H1 (cell line): ENCODE measurements at regions not wholly inside any gene's neighbourhood (a gene's known extent, or its start where the extent isn't known, plus 50 kb on each side); places are given as distances from the start of the nearest gene placed in this dataset.

Source experiments
- CTCF ChIA-PET: fragments of 300-600 bp; sonication (Branson Sonifier 250); formaldehyde crosslinking; loops from one replicate; lab custom pipeline; 2021; ENCODE audit not compliant: partially characterized antibody; lab: Charles Lee
- POLR2A ChIA-PET: fragments of 300-600 bp; sonication (Branson Sonifier 250); formaldehyde crosslinking; loops from one replicate; lab custom pipeline; 2021; ENCODE audit warnings: inconsistent platforms; ENCODE audit not compliant: partially characterized antibody; lab: Charles Lee
- DNase-seq, 2 experiments: peaks; one replicate each; pipeline versions ENCODE4 v3.0.0 to v3.0.0-alpha.2; 2010 to 2022; ENCODE audit warnings: low spot score in 2 of 2, low read depth in 1 of 2, mixed read lengths in 1 of 2
- FAIRE-seq: peaks from 2 replicates; lab custom pipeline; 2011; peaks lifted over from hg19 to GRCh38; lab: Jason Lieb, UNC
- H2AFZ ChIP-seq: 2 replicates; pipeline ENCODE4 v1.8.1; 2012; ENCODE audit warnings: low read length, inconsistent platforms
- H2AK5ac ChIP-seq: 2 replicates; pipeline ENCODE4 v1.6.1; 2013; ENCODE audit warnings: low read depth, low read length
- H2BK120ac ChIP-seq: replicated peaks from 2 replicates; pipeline ENCODE3; 2013; ENCODE audit warnings: low read depth, low read length, inconsistent platforms
- H2BK12ac ChIP-seq: 2 replicates; pipeline ENCODE4 v1.6.1; 2013; ENCODE audit warnings: low read depth, low read length
- H2BK15ac ChIP-seq: 2 replicates; pipeline ENCODE4 v1.6.1; 2013; ENCODE audit warnings: low read length
- H2BK20ac ChIP-seq: 2 replicates; pipeline ENCODE4 v1.6.1; 2013; ENCODE audit warnings: low read length
- H2BK5ac ChIP-seq: 2 replicates; pipeline ENCODE4 v1.6.1; 2013; ENCODE audit warnings: low read depth, low read length
- H3K14ac ChIP-seq: 2 replicates; pipeline ENCODE4 v1.6.1; 2013; ENCODE audit warnings: inconsistent platforms; ENCODE audit not compliant: insufficient read length
- H3K18ac ChIP-seq: 2 replicates; pipeline ENCODE4 v1.6.1; 2013; ENCODE audit warnings: low read length; ENCODE audit errors: extremely low read depth
- H3K23ac ChIP-seq: 2 replicates; pipeline ENCODE4 v1.6.1; 2013; ENCODE audit warnings: inconsistent platforms; ENCODE audit not compliant: insufficient read length
- H3K23me2 ChIP-seq: 2 replicates; pipeline ENCODE4 v1.6.1; 2013; ENCODE audit warnings: low read depth, low read length
- H3K27ac ChIP-seq: 2 replicates; pipeline ENCODE4 v1.6.1; 2011; ENCODE audit warnings: low read depth, low read length, inconsistent platforms
- H3K27me3 ChIP-seq, 4 experiments: replicated peaks in 1 of 4; 1 replicate in 1 of 4; 2 replicates in 3 of 4; pipeline versions ENCODE4 v1.6.1 to v1.8.1; 2011 to 2013; ENCODE audit warnings: low read length in 3 of 4, mild to moderate bottlenecking in 3 of 4, inconsistent platforms in 2 of 4, mixed read lengths in 2 of 4, moderate library complexity in 1 of 4; ENCODE audit not compliant: control insufficient read depth in 3 of 4, insufficient read depth in 3 of 4; ENCODE audit errors: extremely low read depth in 1 of 4
- H3K36me3 ChIP-seq, 4 experiments: 2 replicates each; pipeline versions ENCODE4 v1.6.1 to v1.8.1; 2011 to 2013; ENCODE audit warnings: mild to moderate bottlenecking in 4 of 4, low read length in 3 of 4, moderate library complexity in 2 of 4, control low read depth in 1 of 4, inconsistent platforms in 1 of 4; ENCODE audit not compliant: insufficient read depth in 4 of 4, control insufficient read depth in 2 of 4
- H3K4ac ChIP-seq: replicated peaks from 2 replicates; pipeline ENCODE3; 2013; ENCODE audit warnings: low read length, low read depth, mixed read lengths, inconsistent platforms; ENCODE audit not compliant: insufficient read length
- H3K4me1 ChIP-seq, 4 experiments: replicated peaks in 1 of 4; 1 replicate in 1 of 4; 2 replicates in 3 of 4; pipeline versions ENCODE4 v1.6.1 to v1.8.1; 2011 to 2013; ENCODE audit warnings: low read length in 3 of 4, inconsistent platforms in 2 of 4, mixed read lengths in 1 of 4; ENCODE audit not compliant: insufficient read depth in 4 of 4, control insufficient read depth in 3 of 4
- H3K4me2 ChIP-seq, 2 experiments: 2 replicates each; pipeline versions ENCODE4 v1.6.1 to v1.8.1; 2011 to 2013; ENCODE audit warnings: low read depth in 2 of 2, low read length in 2 of 2, control low read depth in 1 of 2, inconsistent platforms in 1 of 2, mild to moderate bottlenecking in 1 of 2; ENCODE audit not compliant: insufficient read depth in 1 of 2
- H3K4me3 ChIP-seq, 4 experiments: fragments of 200-600, 300-600 bp in 1 of 4; sonication (generic), shearing (Covaris generic), sonication (Bioruptor Twin) in 1 of 4; 2 replicates each; pipeline versions ENCODE4 v1.5.1 to v1.8.1; 2011 to 2016; ENCODE audit warnings: low read length in 4 of 4, low read depth in 3 of 4, control low read depth in 2 of 4, inconsistent platforms in 2 of 4, mild to moderate bottlenecking in 2 of 4, mixed read lengths in 1 of 4, moderate library complexity in 1 of 4; ENCODE audit not compliant: insufficient read depth in 2 of 4; ENCODE audit errors: extremely low read depth in 1 of 4
- H3K56ac ChIP-seq: replicated peaks from 2 replicates; pipeline ENCODE3; 2013; ENCODE audit warnings: low read depth, mild to moderate bottlenecking, mixed read lengths, low read length, inconsistent platforms; ENCODE audit not compliant: insufficient read length
- H3K79me1 ChIP-seq: 2 replicates; pipeline ENCODE4 v1.6.1; 2013; ENCODE audit warnings: low read depth, low read length, control low read depth
- H3K79me2 ChIP-seq, 2 experiments: 2 replicates each; pipeline versions ENCODE4 v1.6.1 to v1.8.1; 2012 to 2013; ENCODE audit warnings: low read length in 2 of 2, mild to moderate bottlenecking in 2 of 2, inconsistent platforms in 1 of 2; ENCODE audit not compliant: insufficient read depth in 2 of 2, control insufficient read depth in 1 of 2
- H3K9ac ChIP-seq, 4 experiments: replicated peaks in 1 of 4; 1 replicate in 1 of 4; 2 replicates in 3 of 4; pipeline versions ENCODE4 v1.6.1 to v1.8.1; 2011 to 2013; ENCODE audit warnings: low read depth in 3 of 4, low read length in 3 of 4, control low read depth in 2 of 4, mild to moderate bottlenecking in 2 of 4, moderate library complexity in 2 of 4, inconsistent platforms in 1 of 4; ENCODE audit errors: extremely low read depth in 1 of 4
- H3K9me3 ChIP-seq, 2 experiments: 2 replicates each; pipeline versions ENCODE4 v1.6.1 to v1.8.1; 2012 to 2013; ENCODE audit warnings: mild to moderate bottlenecking in 2 of 2, moderate library complexity in 2 of 2, control low read depth in 1 of 2, inconsistent platforms in 1 of 2, low read depth in 1 of 2, low read length in 1 of 2, mixed read lengths in 1 of 2; ENCODE audit not compliant: insufficient read depth in 2 of 2
- H4K20me1 ChIP-seq, 2 experiments: replicated peaks in 1 of 2; 2 replicates each; pipeline versions ENCODE3 to v1.8.1; 2011 to 2013; ENCODE audit warnings: inconsistent platforms in 2 of 2, low read length in 2 of 2, mild to moderate bottlenecking in 1 of 2; ENCODE audit not compliant: insufficient read depth in 2 of 2, control insufficient read depth in 1 of 2
- H4K5ac ChIP-seq: 2 replicates; pipeline ENCODE4 v1.6.1; 2013; ENCODE audit warnings: low read length, low read depth, mixed read lengths, inconsistent platforms; ENCODE audit not compliant: insufficient read length
- H4K8ac ChIP-seq: 2 replicates; pipeline ENCODE4 v1.8.0; 2013; ENCODE audit warnings: mild to moderate bottlenecking, moderate library complexity, low read length, inconsistent platforms; ENCODE audit not compliant: insufficient read depth; ENCODE audit errors: extremely low read depth
- H4K91ac ChIP-seq: replicated peaks from 2 replicates; pipeline ENCODE3; 2013; ENCODE audit warnings: low read length, mixed read lengths, inconsistent platforms; ENCODE audit not compliant: insufficient read length
- ASH2L ChIP-seq: fragments of 200-600, 300-600 bp; sonication (generic); IDR thresholded peaks from one replicate; pipeline ENCODE4 v1.7.1; 2017; ENCODE audit warnings: low read length
- ATF3 ChIP-seq: IDR thresholded peaks from 2 replicates; pipeline ENCODE4 v1.6.1; 2011; ENCODE audit warnings: low read depth, mild to moderate bottlenecking, low read length; ENCODE audit not compliant: insufficient read depth
- BCL11A ChIP-seq, 2 experiments: IDR thresholded peaks; one replicate each; pipeline ENCODE4 v1.6.1; 2011; ENCODE audit warnings: low read depth in 2 of 2, low read length in 2 of 2, mild to moderate bottlenecking in 2 of 2
- CBX5 ChIP-seq: fragments of 300-800, 300-1000 bp; sonication (generic); IDR thresholded peaks from 2 replicates; pipeline ENCODE4 v1.7.1; 2016; ENCODE audit warnings: antibody characterized with exemption, low read length, low read depth
- CREB1 ChIP-seq: IDR thresholded peaks from 2 replicates; pipeline ENCODE4 v1.6.1; 2012; ENCODE audit warnings: inconsistent platforms
- HDAC2 ChIP-seq, 2 experiments: fragments of 300-600 bp in 1 of 2; sonication (generic) in 1 of 2; IDR thresholded peaks; 2 replicates each; pipeline ENCODE4 v1.6.1; 2011 to 2012; ENCODE audit warnings: low read depth in 2 of 2, low read length in 2 of 2, mild to moderate bottlenecking in 2 of 2, moderate library complexity in 2 of 2, borderline replicate concordance in 1 of 2, inconsistent platforms in 1 of 2
- JUND ChIP-seq: IDR thresholded peaks from 2 replicates; pipeline ENCODE4 v1.6.1; 2011; ENCODE audit warnings: mild to moderate bottlenecking, improper control_type of control experiment, low read length
- NRF1 ChIP-seq: IDR thresholded peaks from 2 replicates; pipeline ENCODE4 v1.6.1; 2011; ENCODE audit warnings: mild to moderate bottlenecking, low read depth, low read length, improper control_type of control experiment
- POU5F1 ChIP-seq: IDR thresholded peaks from 2 replicates; pipeline ENCODE4 v1.6.1; 2011; ENCODE audit warnings: low read depth, mild to moderate bottlenecking, low read length, moderate library complexity
- RAD21 ChIP-seq, 2 experiments: IDR thresholded peaks in 1 of 2; conservative IDR thresholded peaks in 1 of 2; 2 replicates each; pipeline ENCODE4 v1.6.1; 2011; ENCODE audit warnings: low read depth in 2 of 2, low read length in 2 of 2, improper control_type of control experiment in 1 of 2, inconsistent platforms in 1 of 2, mild to moderate bottlenecking in 1 of 2, moderate library complexity in 1 of 2
- SAP30 ChIP-seq: fragments of 300-600 bp; sonication (generic); IDR thresholded peaks from 2 replicates; pipeline ENCODE4 v1.7.1; 2012; ENCODE audit warnings: low read length, moderate library complexity, mild to moderate bottlenecking, inconsistent platforms; ENCODE audit not compliant: insufficient read depth, insufficient replicate concordance
- SIRT6 ChIP-seq: IDR thresholded peaks from one replicate; pipeline ENCODE4 v1.7.1; 2012; ENCODE audit warnings: low read length, inconsistent platforms
- SP1 ChIP-seq: IDR thresholded peaks from 2 replicates; pipeline ENCODE4 v1.6.1; 2011; ENCODE audit warnings: low read depth, low read length
- TCF12 ChIP-seq: IDR thresholded peaks from 2 replicates; pipeline ENCODE4 v1.6.1; 2011; ENCODE audit warnings: low read depth, mild to moderate bottlenecking, low read length
- YY1 ChIP-seq: IDR thresholded peaks from 2 replicates; pipeline ENCODE4 v1.6.1; 2011; ENCODE audit warnings: low read depth, mild to moderate bottlenecking, low read length
- ZNF274 ChIP-seq: IDR thresholded peaks from 2 replicates; pipeline ENCODE4 v1.7.0; 2012; ENCODE audit warnings: low read length, borderline replicate concordance; ENCODE audit errors: extremely low read depth

- no peak overlapping the region for H2AK5ac ChIP-seq
- H3K18ac ChIP-seq = no peak overlapping the region
- H3K9ac ChIP-seq = no peak overlapping the region
- H3K56ac ChIP-seq = no peak overlapping the region
- no peak overlapping the region for H3K23ac ChIP-seq
- no peak overlapping the region for H2BK5ac ChIP-seq
- no peak overlapping the region for H4K91ac ChIP-seq
- no peak overlapping the region for H4K5ac ChIP-seq
- H3K79me2 ChIP-seq = no peaks in the 10 kb centered on the region
- DNase-seq (no peak), FAIRE-seq (no peak)
- CTCF ChIA-PET = interaction anchor here (1.0 to 4.2 kb wide), 2 partner anchors 11 to 414 kb away, joined by 3 to 47 read pairs; no protein-coding TSS in a partner anchor
- POLR2A ChIA-PET = no interaction called here
- no peak overlapping the region for H2BK20ac ChIP-seq
- H2BK120ac ChIP-seq = no peak overlapping the region
- H3K14ac ChIP-seq = no peak overlapping the region
- H3K4me1 ChIP-seq = no peaks in the 10 kb centered on the region
- no peaks in the 10 kb centered on the region for H3K79me1 ChIP-seq
- no peak overlapping the region for H3K27ac ChIP-seq
- H3K36me3 ChIP-seq = no peaks in the 10 kb centered on the region
- H4K8ac ChIP-seq = no peak overlapping the region
- no peak overlapping the region for H3K4ac ChIP-seq
- no peak overlapping the region for H3K4me2 ChIP-seq
- no peak overlapping the region for H2BK12ac ChIP-seq
- H3K9me3 ChIP-seq = no peaks in the 10 kb centered on the region
- no peak overlapping the region for H2BK15ac ChIP-seq
- H3K4me3 ChIP-seq = no peak overlapping the region
- H4K20me1 ChIP-seq = no peaks in the 10 kb centered on the region
- H3K27me3 ChIP-seq = no peaks in the 10 kb centered on the region
- H3K23me2 ChIP-seq = no peaks in the 10 kb centered on the region
- H2AFZ ChIP-seq = no peak overlapping the region
- TF ChIP-seq YY1 = no peak
- TF ChIP-seq HDAC2 (IDR thresholded peaks at IDR 0.05; ENCODE audit: borderline replicate concordance in 1 of 2, low read depth in 2 of 2, low read length in 2 of 2) = no peak
- TF ChIP-seq BCL11A (IDR thresholded peaks at IDR 0.05; ENCODE audit: low read depth in 2 of 2, low read length in 2 of 2) = no peak
- TF ChIP-seq TCF12 = no peak
- TF ChIP-seq POU5F1 = no peak
- no peak for TF ChIP-seq JUND
- no peak for TF ChIP-seq RAD21 (IDR thresholded peaks at IDR 0.05 in 1 of 2, conservative IDR thresholded peaks at IDR 0.05 in 1 of 2; ENCODE audit: low read depth in 2 of 2, low read length in 2 of 2)
- TF ChIP-seq SP1 = no peak
- TF ChIP-seq ZNF274 = no peak
- TF ChIP-seq SIRT6 = no peak
- no peak for TF ChIP-seq SAP30
- no peak for TF ChIP-seq NRF1
- TF ChIP-seq CREB1 = no peak
- TF ChIP-seq CBX5 = no peak
- TF ChIP-seq ATF3 = no peak
- no peak for TF ChIP-seq ASH2L
These were observed 275.1 kb upstream of the IMPG1 start for GRCh38 chr6:76347539-76347938.
